HG02852 (cell line): ENCODE measurements at regions not wholly inside any gene's neighbourhood (a gene's known extent, or its start where the extent isn't known, plus 50 kb on each side); places are given as distances from the start of the nearest gene placed in this dataset.
"Not testable (repeated sequence)": the region's sequence is repeated elsewhere in the genome, so short reads cannot be mapped to it uniquely, and the experiment has no call there.

Experiments
- ATAC-seq: cut with Tn5 transposase; IDR thresholded peaks from one replicate; pipeline ENCODE4 v1.9.1; 2021; ENCODE audit warnings: mild to moderate bottlenecking, moderate library complexity; ENCODE audit not compliant: unreplicated experiment

- no peak for ATAC-seq
These were observed 221.6 kb upstream of the ATP10A start for GRCh38 chr15:26084771-26085170.

- no peak for ATAC-seq
These were observed 220.8 kb upstream of the ATP10A start for GRCh38 chr15:26083896-26084295.

- ATAC-seq = no peak
These were observed 220.3 kb upstream of the ATP10A start for GRCh38 chr15:26083457-26083856.

GRCh38 chr15:26082221-26083109 lies 219.3 kb upstream of the ATP10A start:
- ATAC-seq = peak; percentile 95

- ATAC-seq = no peak
These were observed 218.7 kb upstream of the ATP10A start for GRCh38 chr15:26081758-26082220.

- no peak for ATAC-seq
These were observed 212.6 kb upstream of the ATP10A start for GRCh38 chr15:26075770-26076169.

GRCh38 chr15:26073430-26074333 lies 210.6 kb upstream of the ATP10A start:
- no peak for ATAC-seq

- ATAC-seq = no peak
These were observed 207.0 kb upstream of the ATP10A start for GRCh38 chr15:26070095-26070532.

- ATAC-seq = no peak
These were observed 206.1 kb upstream of the ATP10A start for GRCh38 chr15:26069231-26069641.

- no peak for ATAC-seq
These were observed 203.8 kb upstream of the ATP10A start for GRCh38 chr15:26066896-26067295.

GRCh38 chr15:26065723-26066122 lies 202.6 kb upstream of the ATP10A start:
- ATAC-seq = no peak

GRCh38 chr15:26061248-26061647 lies 198.1 kb upstream of the ATP10A start:
- ATAC-seq = no peak

- ATAC-seq = not testable (repeated sequence)
These were observed 193.6 kb upstream of the ATP10A start for GRCh38 chr15:26056766-26057165.

GRCh38 chr15:26051761-26052675 lies 188.9 kb upstream of the ATP10A start:
- no peak for ATAC-seq

- ATAC-seq = no peak
These were observed 187.9 kb upstream of the ATP10A start for GRCh38 chr15:26050984-26051383.

GRCh38 chr15:26049900-26050657 lies 187.0 kb upstream of the ATP10A start:
- no peak for ATAC-seq

GRCh38 chr15:26048669-26049068 lies 185.5 kb upstream of the ATP10A start:
- no peak for ATAC-seq

- ATAC-seq = no peak
These were observed 182.4 kb upstream of the ATP10A start for GRCh38 chr15:26045516-26045915.

- ATAC-seq = no peak
These were observed 179.9 kb upstream of the ATP10A start for GRCh38 chr15:26043018-26043417.

- ATAC-seq = no peak
These were observed 175.6 kb upstream of the ATP10A start for GRCh38 chr15:26038693-26039092.
